NCI-H1105 (cell line): ENCODE measurements at regions not wholly inside any gene's neighbourhood (a gene's known extent, or its start where the extent isn't known, plus 50 kb on each side); places are given as distances from the start of the nearest gene placed in this dataset.
"Not testable (repeated sequence)": the region's sequence is repeated elsewhere in the genome, so short reads cannot be mapped to it uniquely, and the experiment has no call there.

ENCODE experiments used
- DNase-seq: peaks from one replicate; lab custom pipeline; 2025; lab: John Stamatoyannopoulos, UW

DNA sequence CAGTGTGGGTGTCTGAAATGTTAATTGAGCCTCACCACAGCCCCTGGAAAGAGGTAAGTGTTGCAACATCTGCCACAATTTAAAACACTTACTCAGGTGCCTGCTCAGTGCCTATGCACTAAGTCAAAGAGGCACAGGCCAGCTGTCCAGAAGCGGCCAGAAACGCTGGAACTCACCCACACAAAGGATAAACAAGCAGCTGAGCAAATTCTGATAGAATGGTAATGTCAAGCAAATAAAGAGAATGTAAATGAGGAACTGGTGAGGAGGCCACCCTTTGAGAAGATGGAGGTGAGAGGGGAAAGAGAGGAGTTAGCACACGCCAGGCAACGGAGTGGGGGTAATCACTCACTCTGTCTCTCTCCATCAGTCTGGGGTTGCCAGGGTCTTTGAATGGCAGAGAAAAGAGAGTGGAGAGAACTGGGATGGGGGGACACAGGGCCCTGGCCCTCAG is 67.7 kb upstream of the SERP2 start:
- DNase-seq, result no peak

DNA sequence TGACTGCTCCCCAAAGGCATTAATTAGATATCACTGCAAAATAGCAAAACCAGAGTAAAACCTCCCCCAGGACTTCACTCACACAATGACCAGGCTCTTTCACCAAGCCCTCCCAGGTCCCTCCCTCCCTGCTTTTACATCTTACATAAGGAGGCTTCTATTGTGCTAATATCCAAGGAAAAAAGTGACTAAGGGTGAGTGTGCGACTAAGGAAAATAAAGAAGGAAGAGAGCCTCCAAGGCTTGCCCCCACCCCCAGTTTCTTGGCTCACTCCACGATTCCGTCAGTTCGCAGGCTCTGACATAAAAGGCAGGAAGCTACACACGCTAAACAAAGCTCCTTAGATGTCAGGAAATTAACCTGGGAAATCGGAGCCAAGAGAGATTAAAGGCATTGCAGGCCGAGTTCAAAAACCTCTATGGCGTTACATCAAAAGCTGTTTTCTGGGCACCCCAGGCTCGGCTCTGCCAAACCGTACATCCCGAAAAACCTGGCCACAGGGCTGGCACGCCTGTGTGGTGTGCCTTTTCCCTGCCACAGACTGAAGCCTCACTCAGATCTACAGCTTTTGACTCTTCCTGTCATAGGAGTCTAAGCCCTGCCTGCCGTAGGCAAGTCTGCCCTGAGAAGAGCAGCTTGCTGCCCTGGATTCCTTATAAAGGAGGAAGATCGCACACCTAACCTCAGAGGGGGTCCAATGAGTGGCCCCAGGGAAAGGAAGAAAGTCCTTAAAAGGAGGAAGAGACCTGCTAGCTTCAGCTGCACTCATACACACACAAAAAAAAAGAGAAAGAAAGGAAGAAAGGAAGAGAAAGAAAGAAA is 67.0 kb upstream of the SERP2 start:
- DNase-seq, result no peak

DNA sequence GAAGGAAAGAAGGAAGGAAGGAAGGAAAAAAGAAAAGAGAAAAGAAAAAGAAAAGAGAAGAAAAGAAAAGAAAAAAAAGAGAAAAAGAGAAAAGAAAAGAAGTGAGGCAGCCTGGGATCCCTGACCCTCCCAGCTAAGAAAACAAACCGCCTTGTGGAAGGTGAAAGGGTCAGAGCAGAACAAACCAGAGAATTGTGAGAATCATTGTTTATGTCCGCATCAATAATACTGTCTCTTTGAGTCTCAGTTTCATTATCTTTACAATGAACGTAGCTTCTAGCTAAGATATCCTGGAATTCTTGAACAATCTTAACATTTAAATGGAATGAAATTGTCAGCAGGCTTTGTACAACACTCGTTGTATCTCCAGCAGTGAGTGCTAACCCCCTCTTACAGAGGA is 66.4 kb upstream of the SERP2 start:
- DNase-seq, result no peak

DNA sequence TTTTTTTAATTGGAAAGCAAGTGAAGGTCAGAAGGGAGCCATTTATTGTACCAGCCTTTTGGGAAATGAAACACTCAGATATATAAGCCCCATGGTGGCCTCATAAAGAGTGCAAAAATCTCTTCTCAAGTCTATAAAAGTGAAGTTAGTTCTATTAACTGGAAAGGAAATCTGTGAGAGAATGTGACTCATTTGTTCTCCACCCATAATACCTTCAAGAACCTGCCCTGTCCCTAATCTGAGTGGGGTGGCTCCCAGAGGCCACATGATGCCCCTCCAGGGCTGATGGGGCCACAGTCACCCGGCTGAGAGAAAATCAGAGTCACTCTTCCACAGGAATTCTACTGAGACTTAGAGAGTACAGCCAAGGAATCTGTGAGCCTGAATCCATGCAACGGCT is 65.8 kb upstream of the SERP2 start:
- DNase-seq, result no peak

DNA sequence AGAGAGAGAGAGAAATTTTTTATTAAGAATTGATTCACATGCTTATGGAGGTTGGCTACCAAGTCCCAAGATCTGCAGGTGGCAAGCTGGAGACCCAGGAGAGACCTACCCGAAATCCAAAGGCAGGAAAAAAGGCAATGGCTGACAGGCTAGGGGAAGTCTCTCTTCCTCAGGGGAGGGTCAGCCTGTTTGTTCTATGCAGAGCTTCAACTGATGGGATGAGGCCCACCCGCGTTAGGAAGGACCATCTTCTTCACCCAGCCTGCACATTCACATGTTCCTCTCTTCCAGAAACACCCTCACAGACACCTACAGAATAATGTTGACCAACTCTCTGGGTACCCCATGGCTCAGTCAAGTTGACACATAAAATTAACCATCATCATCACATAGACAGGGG is 65.3 kb upstream of the SERP2 start:
- no peak for DNase-seq

DNA sequence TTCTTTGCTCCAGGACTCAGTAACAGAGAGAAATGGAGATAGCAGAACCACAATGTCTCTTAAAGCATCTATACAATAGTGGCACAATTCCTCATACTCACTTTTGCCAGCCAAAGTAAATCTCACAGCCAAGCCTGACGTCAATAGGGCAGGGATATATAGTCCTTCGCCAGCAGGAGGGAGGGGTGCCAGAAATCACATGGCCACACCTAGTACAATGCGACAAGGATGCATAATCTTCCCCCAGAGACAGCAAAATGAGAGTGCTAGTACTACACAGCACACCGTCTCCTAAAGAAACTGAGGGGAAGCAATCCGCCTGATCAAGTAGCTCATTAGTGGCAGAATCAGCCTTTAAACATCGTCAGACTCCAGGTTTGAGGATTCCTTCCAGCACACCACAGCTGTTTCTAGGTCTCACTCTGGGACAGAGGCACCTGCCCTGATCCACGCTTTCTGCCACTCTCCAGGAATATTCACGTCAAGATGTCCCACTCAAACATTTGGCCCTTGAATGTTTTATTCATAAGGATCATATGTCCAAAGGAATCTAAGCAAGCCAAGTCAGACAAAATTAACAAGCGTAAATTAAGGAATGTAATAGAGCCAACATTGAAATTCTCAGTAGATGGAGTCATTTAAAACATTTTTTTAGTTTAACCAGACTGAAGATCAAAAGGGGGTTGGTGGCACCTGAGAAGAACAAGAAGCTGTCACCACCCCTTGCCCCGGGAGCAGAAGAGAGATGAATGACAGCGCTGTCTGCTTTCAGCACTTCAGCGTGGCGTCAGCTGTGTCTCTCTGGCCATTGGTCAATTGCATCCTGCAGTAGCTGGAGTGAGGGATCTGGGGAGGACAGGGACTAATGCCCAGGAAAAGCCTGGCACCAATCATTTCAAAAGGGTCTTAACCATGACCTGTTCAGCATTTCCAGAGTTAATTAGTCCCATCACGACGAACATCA is 63.5 kb upstream of the SERP2 start:
- DNase-seq, result no peak

DNA sequence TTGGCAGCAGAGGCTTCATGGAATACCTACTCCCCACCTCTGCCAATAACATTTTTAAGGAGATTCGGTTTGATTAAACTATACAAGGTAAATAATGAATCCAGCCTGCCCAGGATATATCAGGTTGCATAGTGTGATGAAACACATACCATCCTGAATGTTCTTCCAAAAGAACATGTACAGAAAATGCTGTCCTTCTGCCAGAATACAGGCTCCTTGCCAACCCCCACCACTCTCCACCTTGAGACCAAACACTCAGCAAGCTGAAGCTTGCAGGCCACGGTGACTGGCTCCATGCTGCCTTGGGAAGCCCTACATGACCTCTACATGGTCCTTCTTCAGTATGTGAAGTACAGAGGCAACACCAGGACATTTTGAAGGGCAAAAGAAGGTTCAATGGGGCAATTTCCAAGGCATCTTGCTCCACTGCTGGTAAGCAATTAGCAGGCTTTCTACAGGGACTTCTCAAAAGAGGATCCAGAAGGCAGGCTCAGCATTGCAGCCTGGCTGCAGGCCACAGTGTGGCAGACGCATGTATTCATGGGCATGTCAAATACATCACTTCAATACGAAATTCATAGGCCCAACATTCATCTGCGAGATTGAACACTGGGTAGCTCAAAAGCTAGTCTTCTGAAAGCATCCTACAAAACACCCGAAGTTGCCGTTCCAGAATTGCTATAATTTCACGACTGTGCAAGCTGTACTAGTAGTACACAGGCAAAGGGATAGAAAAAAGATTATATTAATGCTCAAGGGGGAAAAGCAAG is 62.4 kb upstream of the SERP2 start:
- no peak for DNase-seq

DNA sequence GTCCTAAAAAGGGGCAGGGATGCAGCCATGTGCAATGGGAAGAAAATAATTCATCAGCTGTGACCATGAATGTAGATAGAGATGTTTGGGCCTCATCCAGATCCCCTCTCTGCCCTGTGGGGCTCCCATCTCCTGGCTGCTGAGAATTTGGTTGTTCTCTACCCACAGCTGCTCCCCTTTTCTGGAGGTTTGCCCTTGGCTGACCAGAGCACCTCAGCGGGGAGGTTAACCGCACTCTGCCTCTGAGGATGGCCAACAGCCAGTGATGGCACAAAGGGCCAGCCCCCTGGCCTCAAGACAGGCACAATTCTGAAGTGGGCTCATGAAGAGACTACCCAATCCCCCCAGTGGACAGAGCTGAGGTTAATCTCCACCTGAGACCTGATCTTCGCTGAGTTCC is 61.5 kb upstream of the SERP2 start:
- DNase-seq, result no peak

DNA sequence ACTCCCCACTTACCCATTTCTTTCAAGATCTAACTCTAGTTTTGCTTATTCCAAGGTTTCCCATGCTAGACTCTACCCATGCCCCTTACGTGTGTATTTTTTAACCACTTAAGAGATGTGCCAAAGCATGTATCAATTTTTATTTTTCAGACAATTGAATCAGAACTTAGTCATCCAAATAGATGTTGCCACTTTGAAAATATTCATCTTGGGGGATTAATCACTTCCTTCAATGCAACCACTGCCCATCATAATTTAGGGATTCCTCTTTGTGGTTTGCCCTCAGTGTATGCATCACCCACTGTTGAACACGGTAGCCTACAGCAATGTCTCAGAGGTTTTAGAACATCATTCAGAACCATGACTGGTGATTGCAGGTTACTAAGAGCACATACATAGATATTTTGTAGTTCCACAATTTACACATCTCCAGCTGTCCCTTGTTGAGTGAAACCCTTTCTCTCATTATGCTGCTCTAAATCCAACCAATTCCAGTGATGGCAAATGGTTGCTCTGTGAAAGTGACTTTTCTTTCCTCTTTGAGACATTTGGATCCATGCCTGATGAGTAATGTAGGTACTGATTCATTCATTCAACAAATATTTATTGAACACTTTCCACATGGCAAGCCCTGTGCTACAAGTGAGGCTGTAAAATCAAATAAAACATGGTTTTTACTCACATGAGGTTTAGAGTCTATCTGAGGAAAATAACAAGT is 60.6 kb upstream of the SERP2 start:
- DNase-seq, result no peak

DNA sequence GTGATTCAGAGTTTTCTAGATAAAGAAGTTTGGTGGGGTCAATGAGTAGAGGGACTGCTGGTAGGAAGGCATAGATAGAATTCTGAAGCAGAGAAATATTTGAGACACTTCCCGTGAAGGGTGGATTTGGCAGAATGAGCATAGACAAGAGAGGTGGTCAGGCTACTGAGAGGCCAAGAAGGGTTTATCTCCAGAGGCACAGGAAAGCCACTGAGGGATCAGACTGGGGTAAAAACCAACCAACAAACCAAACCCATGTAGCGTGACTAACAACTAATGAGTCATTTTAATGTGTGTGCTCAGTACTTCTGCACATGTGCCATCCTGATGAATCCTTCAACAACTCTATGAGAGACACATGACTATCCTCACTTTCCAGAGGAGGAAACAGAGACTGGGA is 60.0 kb upstream of the SERP2 start:
- no peak for DNase-seq

DNA sequence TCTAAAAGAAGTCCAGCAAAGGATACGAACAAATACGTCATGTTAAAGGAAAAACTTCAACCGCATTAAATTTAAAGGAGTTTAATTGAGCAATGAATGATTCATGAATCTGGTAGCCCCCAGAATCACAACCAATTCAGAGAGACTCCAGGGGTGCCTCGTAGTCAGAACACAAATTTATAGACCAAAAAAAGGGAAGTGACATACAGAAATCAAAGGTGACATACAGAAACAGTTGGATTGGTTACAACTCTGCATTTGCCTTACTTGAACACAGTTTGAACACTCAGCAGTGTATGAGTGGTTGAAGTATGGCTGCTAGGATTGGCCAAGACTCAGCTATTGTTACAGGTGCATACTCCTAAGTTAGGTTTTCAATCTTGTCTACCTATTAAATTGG is 59.5 kb upstream of the SERP2 start:
- not testable (repeated sequence) for DNase-seq

DNA sequence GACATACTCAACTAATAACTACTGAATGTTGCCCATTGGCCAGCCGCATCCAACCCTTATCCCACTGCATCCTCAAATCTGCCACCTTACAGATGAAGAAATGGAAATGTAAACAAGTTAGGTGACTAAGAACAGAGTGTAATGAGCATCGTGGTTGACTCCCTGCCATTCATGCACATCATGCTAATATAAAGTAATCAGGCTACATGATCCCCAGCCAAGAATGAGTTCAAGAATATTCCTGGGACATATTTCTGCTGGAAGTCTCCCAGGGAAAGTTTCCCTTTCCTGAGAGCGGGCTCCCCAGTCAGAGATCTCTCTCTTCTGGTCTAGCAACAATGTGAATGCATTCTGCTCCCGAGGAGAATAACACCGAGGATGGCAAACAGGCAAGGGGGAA is 55.9 kb upstream of the SERP2 start:
- no peak for DNase-seq

DNA sequence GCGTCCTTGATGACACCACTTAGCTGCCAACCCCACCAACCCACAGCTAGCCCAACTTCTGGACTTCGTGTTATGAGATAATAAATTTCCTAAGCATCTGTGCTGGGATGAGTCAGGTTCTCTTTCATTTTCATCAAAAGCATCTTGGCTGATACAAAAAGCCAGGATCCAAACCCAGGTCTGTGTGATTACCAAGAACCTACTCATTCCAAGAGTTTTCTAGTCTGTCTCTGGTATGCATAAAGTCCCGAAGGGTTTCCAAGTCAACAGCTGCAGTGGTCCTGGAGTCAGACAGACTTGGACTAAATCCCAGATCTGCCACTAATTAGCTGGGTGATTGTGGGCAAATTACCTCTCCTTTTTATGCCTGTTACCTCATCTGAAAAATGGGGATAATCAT is 55.5 kb upstream of the SERP2 start:
- peak; percentile 27 for DNase-seq

DNA sequence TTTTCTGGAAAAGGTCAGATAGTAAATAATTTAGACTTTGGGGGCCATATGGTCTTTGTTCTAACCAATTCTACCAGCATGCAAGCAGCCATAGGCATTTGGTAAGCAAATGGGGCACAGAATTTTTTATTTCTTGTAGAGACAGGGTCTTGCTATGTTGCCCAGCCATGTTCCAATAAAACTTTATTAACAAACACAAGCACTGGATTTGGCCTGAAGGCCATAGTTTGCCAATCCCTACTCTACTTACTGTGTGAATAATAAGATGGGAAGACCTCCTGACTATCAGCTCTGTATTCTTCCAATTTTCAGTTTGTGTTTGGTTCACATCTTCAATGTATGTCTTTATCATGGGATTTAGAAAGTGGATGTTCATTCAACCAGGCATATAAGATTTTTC is 53.0 kb upstream of the SERP2 start:
- no peak for DNase-seq

DNA sequence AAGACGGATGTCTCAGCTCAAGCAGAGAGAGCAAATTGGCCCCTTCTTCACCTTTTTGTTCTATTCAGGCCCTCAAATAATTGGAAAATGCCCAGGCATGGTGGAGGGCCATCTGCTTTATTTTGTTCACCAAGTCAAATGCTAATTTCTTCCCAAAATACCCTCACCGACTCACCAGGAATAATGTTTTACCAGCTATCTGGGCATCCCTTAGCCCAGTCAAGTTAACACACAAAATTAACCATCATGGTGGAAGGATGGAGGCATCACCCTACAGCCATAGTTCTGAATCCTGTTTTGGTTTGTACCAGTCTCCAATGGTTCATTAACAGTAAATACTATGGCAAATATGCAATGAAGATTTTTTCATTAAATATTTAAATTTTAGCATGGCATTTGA is 51.7 kb upstream of the SERP2 start:
- DNase-seq, result no peak

DNA sequence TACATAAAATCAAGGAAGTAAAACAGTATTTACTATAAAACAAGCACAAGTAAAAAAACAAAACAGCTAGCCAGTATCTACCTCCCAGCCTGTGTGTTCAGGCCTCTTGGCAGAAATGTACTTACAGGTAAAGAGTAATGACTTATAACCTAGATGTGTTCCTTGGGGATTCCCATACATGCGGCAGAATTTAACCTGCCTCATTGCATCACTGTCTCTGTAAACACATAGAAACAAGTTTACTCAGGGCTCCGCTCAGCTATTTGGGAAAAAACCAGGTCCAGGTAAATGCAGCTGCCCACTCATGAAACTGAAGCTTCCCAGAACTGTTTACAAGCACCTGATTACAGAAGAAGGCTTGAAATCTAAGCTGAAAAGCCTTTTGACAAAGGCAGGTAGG is 50.7 kb upstream of the SERP2 start:
- DNase-seq, result no peak

DNA sequence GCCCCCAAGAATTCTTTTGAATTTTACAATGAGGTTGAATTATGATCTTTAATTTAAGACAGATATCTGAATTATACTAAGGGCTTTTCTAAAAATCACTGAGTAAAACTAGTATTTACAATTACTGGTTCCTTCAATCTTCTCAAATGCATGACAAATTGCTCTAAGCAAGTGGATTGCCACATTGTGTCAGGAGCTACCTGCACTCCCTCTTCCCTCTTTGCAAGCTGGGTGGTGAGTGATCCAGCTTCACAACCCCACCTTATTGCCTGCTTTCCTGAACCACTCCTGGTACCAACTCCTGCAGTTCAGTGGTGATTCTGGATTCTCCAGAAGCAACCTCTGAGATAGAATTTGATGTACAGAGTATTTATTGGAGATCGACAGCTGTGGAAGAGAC is 49.9 kb upstream of the SERP2 start:
- no peak for DNase-seq
